ENCODE measurements at regions not wholly inside any gene's neighbourhood (a gene's known extent, or its start where the extent isn't known, plus 50 kb on each side); places are given as distances from the start of the nearest gene placed in this dataset.

DNA sequence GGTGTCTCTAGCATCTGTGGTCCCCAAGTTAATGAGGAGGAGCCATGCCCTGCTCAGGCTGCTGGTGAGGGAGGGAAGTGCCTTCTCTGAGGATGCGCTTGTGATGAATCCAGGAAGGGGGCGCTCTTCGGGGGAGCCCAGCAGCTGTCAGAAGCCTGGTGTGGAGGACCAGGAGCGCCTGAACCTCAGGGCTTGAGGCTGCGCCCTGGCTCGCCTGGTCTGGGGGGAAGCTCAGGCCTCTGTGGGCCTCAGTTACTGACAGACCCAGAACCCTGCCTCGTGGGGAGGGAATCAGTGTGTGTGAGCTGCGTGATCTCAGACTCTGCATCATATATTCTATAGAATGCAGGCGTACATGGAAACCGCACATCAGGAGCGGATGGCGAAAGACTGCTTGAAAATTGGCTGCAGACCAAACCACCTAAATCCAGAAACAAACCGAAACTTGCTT is 126.1 kb downstream of the SEC14L1 start:
- H3K36me3 ChIP-seq = no peaks in the 10 kb centered on the region
- no peaks in the 10 kb centered on the region for H3K4me1 ChIP-seq
- no peaks in the 10 kb centered on the region for H3K27me3 ChIP-seq
- DNase-seq = peak; percentile 53 to 70
- H3K27ac ChIP-seq = no peak overlapping the region
- H3K9me3 ChIP-seq (replicated peaks) = no peaks in the 10 kb centered on the region
- no peak overlapping the region for H3K4me3 ChIP-seq

DNA sequence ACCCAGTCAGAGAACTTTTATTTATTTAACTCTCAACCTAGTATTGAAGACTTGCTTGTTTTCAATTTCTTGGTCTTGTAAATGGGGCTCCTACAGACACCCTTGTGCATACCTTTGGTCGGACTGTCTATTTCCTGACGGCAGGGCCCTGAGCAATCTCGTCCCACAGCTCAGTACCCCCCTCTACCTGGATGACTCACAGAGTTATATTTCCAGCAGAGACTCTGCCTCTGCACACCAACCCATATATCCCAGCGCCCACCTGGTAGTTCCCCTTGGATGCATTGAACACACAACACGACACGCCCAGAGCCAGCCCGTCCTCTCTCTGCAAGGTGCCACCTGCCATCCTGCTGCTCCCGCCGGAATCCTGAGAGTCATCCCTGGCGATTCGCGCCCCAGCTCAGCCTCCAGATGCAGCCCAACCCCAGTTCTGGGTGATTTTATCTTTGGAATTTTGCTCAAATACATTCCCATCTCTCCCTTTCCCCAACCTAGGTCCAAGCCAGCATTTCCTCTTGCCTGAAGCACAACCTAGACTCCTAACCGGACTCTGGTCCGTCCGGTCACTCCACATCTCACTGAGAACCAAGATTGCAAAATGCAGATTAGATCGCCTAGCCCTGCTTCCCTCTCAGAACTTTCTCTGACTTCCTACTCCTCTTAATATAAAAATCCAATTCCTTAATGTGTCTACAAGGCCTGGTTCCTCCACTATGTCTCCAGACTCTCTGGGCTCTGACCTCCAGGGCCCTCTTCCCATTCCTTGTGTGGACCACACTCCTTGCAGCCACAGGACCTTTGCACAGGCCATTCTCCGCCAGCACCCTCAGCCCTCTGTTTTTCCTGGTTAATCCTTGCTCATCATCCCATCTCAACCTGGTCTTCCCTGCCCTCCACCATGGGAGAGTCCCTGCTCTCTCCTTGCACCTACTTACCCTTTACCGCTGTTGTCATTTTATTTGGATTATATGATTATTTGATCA is 129.2 kb downstream of the SEC14L1 start:
- Histone ChIP-seq H3K9me3 (replicated peaks) (peaks cover 8% of the 10 kb centered on the region), H3K36me3 (no peaks in the 10 kb centered on the region), H3K27me3 (no peaks in the 10 kb centered on the region), H3K4me3 (no peak overlapping the region), H3K4me1 (peaks cover 3% of the 10 kb centered on the region), H3K27ac (no peak overlapping the region)
- DNase-seq = no peak

DNA sequence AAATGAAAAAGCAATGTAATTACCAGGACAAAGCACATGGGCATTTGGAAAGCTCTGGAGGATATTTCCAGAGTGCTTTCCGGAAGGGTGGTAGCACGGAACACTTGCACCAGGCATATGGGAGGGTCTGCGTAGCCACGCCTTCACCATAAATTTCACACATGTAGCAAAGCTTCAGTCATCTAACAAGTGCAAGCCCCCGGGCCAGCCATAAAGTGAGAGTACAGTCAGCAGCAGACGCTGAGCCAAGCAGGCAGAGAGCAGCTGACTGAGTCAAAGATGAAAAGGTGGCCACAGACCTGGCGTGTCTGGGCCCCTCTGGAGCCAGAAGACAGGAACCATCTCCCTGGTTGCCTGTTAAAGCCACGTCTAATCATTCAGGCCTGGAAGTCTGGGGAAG is 130.6 kb downstream of the SEC14L1 start:
- Histone ChIP-seq H3K9me3 (replicated peaks) (peaks cover 8% of the 10 kb centered on the region), H3K4me3 (no peak overlapping the region), H3K4me1 (peaks cover 3% of the 10 kb centered on the region), H3K36me3 (no peaks in the 10 kb centered on the region), H3K27ac (no peak overlapping the region), H3K27me3 (no peaks in the 10 kb centered on the region)
- DNase-seq = no peak

DNA sequence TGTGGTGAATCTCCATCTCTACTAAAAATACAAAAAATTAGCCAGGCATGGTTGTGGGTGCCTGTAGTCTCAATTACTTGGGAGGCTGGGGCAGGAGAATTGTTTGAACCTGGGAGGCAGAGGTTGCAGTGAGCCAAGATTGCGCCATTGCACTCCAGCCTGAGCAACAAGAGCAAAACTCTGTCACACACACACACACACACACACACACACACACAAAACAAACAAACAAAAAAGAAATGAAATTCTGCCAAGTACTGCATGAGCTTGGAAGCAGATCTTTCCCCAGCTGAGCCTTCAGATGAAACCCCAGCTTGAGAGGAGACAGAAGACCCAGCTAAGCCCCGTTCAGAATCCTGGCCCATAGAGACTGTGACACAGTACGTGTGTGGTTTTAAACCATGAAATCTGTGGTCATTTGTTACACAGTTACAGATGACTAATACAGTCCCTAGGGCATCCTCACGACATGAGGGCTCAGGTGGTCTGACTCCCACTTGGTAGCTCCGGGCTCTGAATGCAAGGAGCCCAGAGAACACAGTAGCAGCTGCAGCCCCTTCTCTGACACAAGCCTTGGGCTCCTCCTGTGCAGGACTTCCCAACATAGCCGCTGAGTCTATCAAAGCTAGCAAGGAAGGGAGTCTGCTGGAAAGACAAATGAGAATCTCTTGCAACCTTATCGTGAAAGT is 132.8 kb downstream of the SEC14L1 start:
- H3K36me3 ChIP-seq = no peaks in the 10 kb centered on the region
- peak; percentile 88 to 91 for DNase-seq
- no peak overlapping the region for H3K4me3 ChIP-seq
- H3K4me1 ChIP-seq = peaks cover 3% of the 10 kb centered on the region
- H3K27me3 ChIP-seq = no peaks in the 10 kb centered on the region
- H3K9me3 ChIP-seq (replicated peaks) = peaks cover 8% of the 10 kb centered on the region
- H3K27ac ChIP-seq = peak overlapping the region; percentile 63

DNA sequence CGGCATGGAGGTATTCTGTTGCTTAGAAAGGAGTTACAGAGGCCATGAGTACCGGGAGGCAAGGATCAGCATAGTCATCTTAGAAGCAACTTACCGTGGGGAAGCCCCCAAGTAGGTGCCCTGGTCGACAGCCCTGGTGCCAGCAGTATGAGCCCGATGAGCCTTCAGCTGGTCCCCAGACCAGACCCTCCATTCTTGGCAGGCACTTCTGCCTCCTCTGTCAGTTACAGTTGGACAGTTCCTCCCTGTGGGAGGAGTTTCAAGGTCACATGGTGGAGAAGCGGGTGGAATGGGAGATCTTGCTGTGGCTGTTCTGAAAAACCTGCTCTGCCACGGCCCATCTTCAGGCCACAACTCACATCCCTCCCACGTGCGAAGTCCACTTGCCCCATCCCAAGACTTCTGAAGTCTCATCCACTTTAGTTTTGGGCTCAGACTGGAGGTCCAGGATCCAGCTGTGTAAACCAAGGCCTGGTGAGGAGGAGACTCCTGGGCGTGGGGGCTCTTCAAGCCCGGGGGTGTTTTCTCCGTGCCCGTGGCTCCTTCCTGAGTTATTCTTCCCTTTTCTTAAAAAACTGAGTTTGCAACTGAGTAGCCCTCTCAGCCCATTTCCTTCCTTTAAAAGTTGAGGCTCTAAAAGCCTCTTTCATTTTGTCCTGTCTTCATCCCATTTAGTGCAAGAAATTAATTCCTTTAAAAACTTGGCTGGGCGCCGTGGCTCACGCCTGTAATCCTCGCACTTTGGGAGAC is 133.5 kb downstream of the SEC14L1 start:
- H3K4me1 ChIP-seq = peaks cover 3% of the 10 kb centered on the region
- peak; percentile 40 to 50 for DNase-seq
- no peak overlapping the region for H3K4me3 ChIP-seq
- peak overlapping the region; percentile 63 for H3K27ac ChIP-seq
- H3K27me3 ChIP-seq = no peaks in the 10 kb centered on the region
- peaks cover 8% of the 10 kb centered on the region for H3K9me3 ChIP-seq (replicated peaks)
- no peaks in the 10 kb centered on the region for H3K36me3 ChIP-seq

DNA sequence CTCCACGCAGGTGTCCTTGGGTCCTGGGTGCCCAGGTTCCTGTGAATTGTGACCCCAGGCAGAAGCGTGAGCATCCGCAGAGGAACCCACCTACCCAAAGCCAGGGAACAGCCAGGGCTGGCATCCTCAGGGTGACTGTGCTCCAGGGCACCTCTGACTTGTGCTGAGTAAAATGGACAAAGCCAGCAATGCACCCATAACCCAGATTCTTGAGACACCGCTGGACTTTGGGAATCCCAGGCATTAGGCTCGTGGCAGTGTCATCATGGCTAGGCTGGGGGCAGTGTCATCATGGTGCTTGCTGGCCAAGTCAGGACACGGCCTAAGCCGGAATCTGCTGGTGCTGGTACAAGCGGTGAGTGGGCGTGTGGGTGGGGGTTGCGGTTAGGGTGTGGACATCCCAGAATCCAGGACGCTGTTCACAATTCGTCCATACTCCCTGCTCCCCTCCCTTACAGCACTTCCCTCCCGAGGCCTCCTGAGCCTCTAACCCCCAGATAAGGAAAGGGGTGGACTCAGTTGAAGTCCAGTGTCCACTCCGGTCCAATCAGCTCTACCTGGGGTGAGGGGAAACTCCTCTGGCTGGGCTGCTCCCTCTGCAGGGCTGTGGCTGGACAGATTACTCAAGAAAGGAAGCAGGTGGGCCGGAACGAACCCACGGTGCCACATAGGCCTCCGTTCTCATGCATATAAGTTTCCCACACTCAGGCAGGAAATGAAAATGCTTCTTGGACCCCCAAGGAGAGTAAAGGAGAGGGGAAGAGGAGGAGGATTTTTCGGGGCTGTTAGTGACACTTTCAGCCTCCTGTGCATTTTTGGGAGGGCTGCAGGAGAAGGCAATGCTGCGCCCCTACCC is 138.9 kb downstream of the SEC14L1 start:
- Histone ChIP-seq H3K4me3 (no peak overlapping the region), H3K27me3 (no peaks in the 10 kb centered on the region), H3K4me1 (peaks cover 1% of the 10 kb centered on the region), H3K9me3 (replicated peaks) (no peaks in the 10 kb centered on the region), H3K27ac (no peak overlapping the region), H3K36me3 (no peaks in the 10 kb centered on the region)
- DNase-seq = no peak

DNA sequence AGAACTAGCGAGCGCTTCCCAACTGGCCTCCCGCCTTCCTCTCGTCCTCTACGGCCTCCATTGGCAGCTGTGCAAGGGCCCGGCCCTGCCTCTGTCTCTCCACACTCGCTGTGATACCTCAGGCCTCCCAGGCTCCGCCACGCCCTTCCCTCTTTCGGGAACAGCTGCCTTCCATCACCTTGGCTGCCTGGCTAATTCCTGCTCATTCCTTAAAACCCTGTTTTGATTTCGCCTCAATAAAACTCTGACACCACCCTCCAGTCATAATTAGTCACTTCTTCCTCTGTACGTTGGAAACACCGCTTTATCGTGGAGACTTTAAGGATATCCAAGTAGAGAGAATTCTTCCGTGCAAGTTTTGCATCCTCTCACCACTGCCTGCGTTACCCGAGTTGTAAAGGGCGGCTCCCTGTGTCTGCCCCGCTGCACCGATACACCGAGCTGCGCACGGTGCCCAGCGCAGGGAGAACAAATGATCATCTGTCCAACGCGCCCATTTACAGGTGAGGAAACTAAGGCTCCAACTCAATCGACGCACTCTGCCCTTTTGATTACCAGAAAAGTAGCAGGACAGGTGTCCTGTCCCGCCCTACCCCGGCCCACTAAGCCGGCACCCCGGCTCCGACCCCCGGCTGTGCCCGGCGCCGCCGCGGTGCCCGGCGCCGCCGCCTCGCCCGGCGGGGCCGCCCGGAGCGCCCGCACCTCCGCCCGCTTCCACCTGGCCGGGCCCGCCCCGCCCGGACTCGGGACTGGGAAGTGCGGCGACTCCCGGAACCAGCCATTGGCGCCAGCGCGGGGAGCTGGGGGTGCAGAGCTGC is 139.7 kb downstream of the SEC14L1 start:
- Histone ChIP-seq H3K27me3 (no peaks in the 10 kb centered on the region), H3K27ac (no peak overlapping the region), H3K36me3 (no peaks in the 10 kb centered on the region), H3K4me1 (peaks cover 10% of the 10 kb centered on the region), H3K9me3 (replicated peaks) (no peaks in the 10 kb centered on the region), H3K4me3 (no peak overlapping the region)
- peak; percentile 43 to 58 for DNase-seq

DNA sequence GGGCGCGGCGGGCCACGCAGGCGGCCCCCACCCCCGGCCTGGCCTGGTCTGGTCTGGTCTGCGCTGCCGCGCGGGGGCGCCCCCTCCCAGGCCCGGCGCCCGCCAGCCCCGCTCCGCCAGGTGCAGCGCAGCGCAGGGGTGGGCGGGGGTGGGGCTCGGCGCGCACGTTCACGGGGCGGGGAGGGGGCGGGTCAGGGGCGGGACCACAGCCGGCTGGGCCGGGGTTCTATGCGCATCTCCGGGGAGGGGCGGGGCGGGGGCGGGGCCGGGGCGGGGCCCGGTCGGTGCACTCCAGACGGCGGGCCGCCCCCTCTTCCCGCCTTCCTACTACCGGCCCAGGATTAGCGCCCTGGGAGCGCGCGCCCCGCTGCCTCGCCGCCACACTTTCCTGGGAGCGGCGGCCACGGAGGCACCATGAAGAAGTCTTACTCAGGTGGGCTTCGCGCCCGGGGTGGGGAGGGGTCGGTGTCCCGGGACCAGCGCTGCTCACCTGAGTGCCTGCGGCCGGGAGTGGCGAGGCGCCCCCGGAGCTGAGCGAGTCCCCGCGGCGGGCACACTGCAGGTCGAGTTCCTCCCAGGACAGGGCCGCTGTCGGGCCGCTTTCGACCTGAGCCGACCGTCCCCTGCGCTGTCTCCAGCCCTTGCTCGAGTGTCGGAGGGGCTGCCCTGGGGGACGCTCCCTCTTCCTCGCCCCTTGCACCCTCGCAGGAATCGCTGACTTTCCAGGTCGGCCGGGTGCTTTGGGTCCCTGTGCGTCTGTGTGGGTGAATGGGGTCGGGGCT is 140.5 kb downstream of the SEC14L1 start:
- no peaks in the 10 kb centered on the region for H3K9me3 ChIP-seq (replicated peaks)
- no peak overlapping the region for H3K4me3 ChIP-seq
- H3K4me1 ChIP-seq = peaks cover 18% of the 10 kb centered on the region
- DNase-seq = no peak
- H3K27ac ChIP-seq = no peak overlapping the region
- H3K27me3 ChIP-seq = no peaks in the 10 kb centered on the region
- H3K36me3 ChIP-seq = no peaks in the 10 kb centered on the region

DNA sequence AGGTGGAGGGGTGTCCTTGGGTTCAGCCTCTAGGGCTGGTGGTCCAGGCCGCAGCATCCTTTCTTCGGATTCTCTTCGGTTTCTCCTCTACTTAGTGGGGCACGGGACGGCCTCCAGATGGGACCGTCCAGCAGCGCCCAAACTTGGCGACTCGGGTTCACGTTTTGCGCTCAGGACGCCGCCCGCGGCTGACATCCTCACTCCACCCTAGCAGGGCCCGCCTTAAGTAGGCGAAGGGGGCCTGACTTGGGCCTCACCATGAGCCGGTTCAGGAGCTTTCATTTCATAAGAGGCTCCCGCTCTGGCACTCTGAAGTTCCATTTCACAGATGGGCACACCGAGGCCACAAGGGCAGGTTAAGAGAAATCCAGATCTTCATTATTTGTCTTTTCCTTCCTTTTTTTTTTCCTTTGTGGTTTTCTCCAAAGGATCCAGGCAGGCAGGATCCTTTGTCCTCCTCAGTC is 141.2 kb downstream of the SEC14L1 start:
- H3K4me1 ChIP-seq = peaks cover 24% of the 10 kb centered on the region
- no peak for DNase-seq
- H3K27me3 ChIP-seq = no peaks in the 10 kb centered on the region

DNA sequence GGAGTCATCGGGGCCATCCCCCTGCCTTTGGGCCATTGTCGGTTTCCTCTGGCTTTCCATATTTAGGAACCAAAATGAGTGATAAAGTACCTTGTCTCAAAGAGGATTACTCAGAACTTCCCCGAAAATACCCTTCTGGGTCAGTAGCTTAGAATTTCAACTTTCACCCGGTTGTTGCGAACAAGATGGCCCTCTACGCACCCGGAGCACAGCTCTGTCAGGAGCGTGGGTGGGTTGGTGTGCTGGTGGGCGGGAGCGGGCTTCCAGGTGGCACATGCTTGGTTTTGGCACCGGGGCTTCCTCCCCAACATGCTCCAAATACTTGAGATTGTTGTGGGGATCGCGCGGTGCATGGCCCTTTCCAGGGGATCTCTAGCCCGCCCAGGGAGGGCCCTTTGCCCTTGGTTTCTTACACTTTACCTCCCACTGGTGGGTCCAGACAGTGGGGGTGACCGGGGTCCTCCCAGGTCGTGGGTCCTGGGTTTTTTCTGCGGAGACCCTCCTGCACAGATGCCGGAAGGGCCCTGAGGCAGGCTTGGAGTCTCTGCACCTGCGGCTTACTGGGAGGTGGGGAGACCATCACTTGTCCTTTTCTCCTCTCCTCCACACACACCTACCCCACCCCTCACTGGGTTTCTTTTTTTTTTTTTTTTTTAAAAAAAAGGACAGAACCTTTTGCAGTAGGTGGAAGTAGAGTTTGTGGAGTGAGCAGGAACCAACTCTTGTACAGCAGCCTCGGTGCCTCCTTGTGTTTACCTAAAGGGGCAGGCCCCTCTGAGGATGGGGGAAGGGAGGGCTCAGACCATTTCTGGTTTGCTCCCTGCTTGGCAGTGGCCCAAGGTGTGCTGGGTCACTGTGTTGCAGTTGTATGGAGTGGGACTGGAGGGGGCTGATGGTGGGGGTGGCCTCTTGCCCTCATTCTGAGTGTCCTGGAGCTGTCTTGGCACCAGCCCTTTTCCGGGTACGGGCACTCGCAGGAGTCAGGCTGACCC is 142.1 kb downstream of the SEC14L1 start:
- no peak for DNase-seq
- no peaks in the 10 kb centered on the region for H3K27me3 ChIP-seq
- H3K36me3 ChIP-seq = no peaks in the 10 kb centered on the region
- peaks cover 33% of the 10 kb centered on the region for H3K4me1 ChIP-seq
- H3K27ac ChIP-seq = no peak overlapping the region
- H3K9me3 ChIP-seq (replicated peaks) = no peaks in the 10 kb centered on the region
- no peak overlapping the region for H3K4me3 ChIP-seq

More for the DNA sequence above, 141.2 kb downstream of the SEC14L1 start:
- H3K9me3 ChIP-seq (replicated peaks) = no peaks in the 10 kb centered on the region
- no peak overlapping the region for H3K27ac ChIP-seq
- H3K4me3 ChIP-seq = no peak overlapping the region
- H3K36me3 ChIP-seq = no peaks in the 10 kb centered on the region

DNA sequence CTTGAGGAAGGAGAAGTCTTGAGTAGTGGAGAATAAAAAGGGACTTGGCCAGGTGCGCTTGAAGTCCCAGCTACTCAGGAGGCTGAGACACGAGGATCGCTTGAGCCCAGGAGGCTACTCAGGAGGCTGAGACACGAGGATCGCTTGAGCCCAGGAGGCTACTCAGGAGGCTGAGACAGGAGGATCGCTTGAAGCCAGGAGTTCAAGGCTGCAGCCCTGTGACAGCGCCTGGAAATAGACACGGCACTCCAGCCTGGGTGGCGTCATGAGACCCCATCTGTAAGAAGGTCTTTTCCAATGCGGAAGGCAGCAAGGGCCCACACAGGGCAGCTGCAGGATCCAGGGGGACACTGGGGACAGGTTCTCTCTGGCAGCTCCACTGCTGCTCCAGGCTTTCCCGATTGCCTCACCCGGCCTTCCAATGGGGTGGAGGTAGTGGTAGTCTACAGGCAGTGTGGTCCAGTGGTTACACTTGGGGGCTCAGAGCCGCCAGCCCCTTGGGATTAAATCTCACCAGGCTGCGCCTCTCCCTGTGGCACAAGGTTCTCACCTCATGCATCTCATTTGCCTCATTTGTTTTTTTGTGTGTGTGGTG is 143.4 kb downstream of the SEC14L1 start:
- DNase-seq = no peak
- no peaks in the 10 kb centered on the region for H3K9me3 ChIP-seq (replicated peaks)
- no peaks in the 10 kb centered on the region for H3K36me3 ChIP-seq
- no peaks in the 10 kb centered on the region for H3K27me3 ChIP-seq
- H3K4me3 ChIP-seq = no peak overlapping the region
- peaks cover 45% of the 10 kb centered on the region for H3K4me1 ChIP-seq
- no peak overlapping the region for H3K27ac ChIP-seq
